ENCODE measurements at regions not wholly inside any gene's neighbourhood (a gene's known extent, or its start where the extent isn't known, plus 50 kb on each side); places are given as distances from the start of the nearest gene placed in this dataset.

- TF ChIP-seq CTCF (IDR thresholded peaks at IDR 0.05) (no peak), EZH2 (IDR thresholded peaks at IDR 0.05; ENCODE audit: borderline replicate concordance, insufficient read depth, low read depth, low read length, poor library complexity, severe bottlenecking) (no peak)
Measured at GRCh38 chr5:166710271-166710670, 1581.2 kb upstream of the WWC1 start.
